Islet precursor cell (in vitro differentiated cells): ENCODE measurements at regions not wholly inside any gene's neighbourhood (a gene's known extent, or its start where the extent isn't known, plus 50 kb on each side); places are given as distances from the start of the nearest gene placed in this dataset.
"Not testable (repeated sequence)": the region's sequence is repeated elsewhere in the genome, so short reads cannot be mapped to it uniquely, and the experiment has no call there.

Source experiments
- DNase-seq: peaks from one replicate; pipeline ENCODE4 v3.0.0-alpha.2; 2018

GRCh38 chr4:186851291-186852072, 127.8 kb upstream of the FAT1 start:
- DNase-seq, result no peak

GRCh38 chr4:186852073-186852420, 128.4 kb upstream of the FAT1 start:
- no peak for DNase-seq

- no peak for DNase-seq
Observed at GRCh38 chr4:186852964-186853391, 129.3 kb upstream of the FAT1 start.

- DNase-seq, result no peak
Observed at GRCh38 chr4:186854256-186854655, 130.6 kb upstream of the FAT1 start.

- DNase-seq, result no peak
Observed at GRCh38 chr4:186855111-186855510, 131.5 kb upstream of the FAT1 start.

GRCh38 chr4:186857793-186858192, 134.1 kb upstream of the FAT1 start:
- DNase-seq, result no peak

- no peak for DNase-seq
Observed at GRCh38 chr4:186858355-186858754, 134.7 kb upstream of the FAT1 start.

- DNase-seq, result no peak
Observed at GRCh38 chr4:186859420-186859819, 135.8 kb upstream of the FAT1 start.

- no peak for DNase-seq
Observed at GRCh38 chr4:186861317-186861716, 137.7 kb upstream of the FAT1 start.

GRCh38 chr4:186871856-186872255, 148.2 kb upstream of the FAT1 start:
- DNase-seq, result no peak

GRCh38 chr4:186873095-186873494, 149.4 kb upstream of the FAT1 start:
- DNase-seq, result not testable (repeated sequence)

GRCh38 chr4:186875476-186875875, 151.8 kb upstream of the FAT1 start:
- DNase-seq, result no peak

GRCh38 chr4:186876961-186877626, 153.4 kb upstream of the FAT1 start:
- DNase-seq, result no peak

- no peak for DNase-seq
Observed at GRCh38 chr4:186878203-186878776, 154.6 kb upstream of the FAT1 start.

GRCh38 chr4:186881521-186882220, 158.0 kb upstream of the FAT1 start:
- peak; percentile 63 for DNase-seq

GRCh38 chr4:186882293-186882692, 158.6 kb upstream of the FAT1 start:
- no peak for DNase-seq

- DNase-seq, result no peak
Observed at GRCh38 chr4:186885289-186885688, 161.6 kb upstream of the FAT1 start.

GRCh38 chr4:186886759-186887158, 163.1 kb upstream of the FAT1 start:
- no peak for DNase-seq

GRCh38 chr4:186887291-186887700, 163.6 kb upstream of the FAT1 start:
- DNase-seq, result no peak

- no peak for DNase-seq
Observed at GRCh38 chr4:186887752-186888151, 164.1 kb upstream of the FAT1 start.

- DNase-seq, result no peak
Observed at GRCh38 chr4:186889876-186890643, 166.4 kb upstream of the FAT1 start.

GRCh38 chr4:186891859-186892486, 168.3 kb upstream of the FAT1 start:
- DNase-seq, result no peak
